Lower lobe of right lung (tissue), 2 donors: ENCODE measurements at regions not wholly inside any gene's neighbourhood (a gene's known extent, or its start where the extent isn't known, plus 50 kb on each side); places are given as distances from the start of the nearest gene placed in this dataset.

Source experiments
- ATAC-seq, 2 donors: fragments of 200-7000 bp; cut with Tn5 transposase; one replicate each; pipeline ENCODE4 v1.9.1; 2020 to 2022; ENCODE audit warnings: mild to moderate bottlenecking in 2 of 2, moderate library complexity in 2 of 2
- DNase-seq: peaks from one replicate; pipeline ENCODE4 v3.0.0-alpha.2; 2020
- H3K27ac ChIP-seq: fragments of 200-600 bp; one replicate; pipeline ENCODE4 v1.8.0; 2022
- H3K27me3 ChIP-seq: fragments of 200-600 bp; one replicate; pipeline ENCODE4 v1.8.0; 2022; ENCODE audit warnings: low read depth
- H3K36me3 ChIP-seq: fragments of 200-600 bp; one replicate; pipeline ENCODE4 v1.8.0; 2022; ENCODE audit warnings: mild to moderate bottlenecking
- H3K4me1 ChIP-seq: fragments of 200-600 bp; one replicate; pipeline ENCODE4 v1.8.0; 2022
- H3K4me3 ChIP-seq: fragments of 200-600 bp; one replicate; pipeline ENCODE4 v1.8.0; 2022; ENCODE audit warnings: mild to moderate bottlenecking
- H3K9me3 ChIP-seq: fragments of 200-600 bp; one replicate; pipeline ENCODE4 v1.8.0; 2022
- intact Hi-C: fragments of 100-400 bp; cut with DNase I; formaldehyde crosslinking; loops from one replicate; pipeline ENCODE4 v1.11.0; 2022
- TF ChIP-seq, protein P1 (sequence below): fragments of 200-600 bp; IDR thresholded peaks from one replicate; pipeline ENCODE4 v1.8.0; 2022; ENCODE audit warnings: antibody characterized with exemption, mild to moderate bottlenecking
- donor health status: DM: no; HTN: yes; CAD: no; lungs with severe emphysema.

DNA sequence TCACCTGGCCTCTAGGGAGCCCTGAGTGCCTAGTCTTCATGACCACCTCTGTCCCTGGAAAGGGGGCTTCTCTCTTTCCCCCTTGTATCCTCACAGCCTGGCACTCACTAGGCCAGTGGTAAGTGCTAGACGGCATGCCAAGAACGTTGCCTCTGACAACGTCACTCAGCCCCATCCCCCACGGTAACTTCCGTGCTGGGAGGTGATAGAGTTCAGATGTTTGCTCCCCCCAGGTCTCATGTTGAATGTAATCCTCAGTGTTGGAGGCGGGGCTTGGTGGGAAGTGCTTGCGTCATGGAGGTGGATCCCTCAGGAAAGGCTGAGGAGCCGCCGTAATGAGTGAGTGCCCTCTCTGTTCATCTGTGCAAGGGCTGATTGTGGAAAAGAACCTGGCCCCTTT, 343.3 kb upstream of the MKI67 start:
- TF ChIP-seq, protein P1, sequence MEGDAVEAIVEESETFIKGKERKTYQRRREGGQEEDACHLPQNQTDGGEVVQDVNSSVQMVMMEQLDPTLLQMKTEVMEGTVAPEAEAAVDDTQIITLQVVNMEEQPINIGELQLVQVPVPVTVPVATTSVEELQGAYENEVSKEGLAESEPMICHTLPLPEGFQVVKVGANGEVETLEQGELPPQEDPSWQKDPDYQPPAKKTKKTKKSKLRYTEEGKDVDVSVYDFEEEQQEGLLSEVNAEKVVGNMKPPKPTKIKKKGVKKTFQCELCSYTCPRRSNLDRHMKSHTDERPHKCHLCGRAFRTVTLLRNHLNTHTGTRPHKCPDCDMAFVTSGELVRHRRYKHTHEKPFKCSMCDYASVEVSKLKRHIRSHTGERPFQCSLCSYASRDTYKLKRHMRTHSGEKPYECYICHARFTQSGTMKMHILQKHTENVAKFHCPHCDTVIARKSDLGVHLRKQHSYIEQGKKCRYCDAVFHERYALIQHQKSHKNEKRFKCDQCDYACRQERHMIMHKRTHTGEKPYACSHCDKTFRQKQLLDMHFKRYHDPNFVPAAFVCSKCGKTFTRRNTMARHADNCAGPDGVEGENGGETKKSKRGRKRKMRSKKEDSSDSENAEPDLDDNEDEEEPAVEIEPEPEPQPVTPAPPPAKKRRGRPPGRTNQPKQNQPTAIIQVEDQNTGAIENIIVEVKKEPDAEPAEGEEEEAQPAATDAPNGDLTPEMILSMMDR = no peak
- no peak for ATAC-seq

DNA sequence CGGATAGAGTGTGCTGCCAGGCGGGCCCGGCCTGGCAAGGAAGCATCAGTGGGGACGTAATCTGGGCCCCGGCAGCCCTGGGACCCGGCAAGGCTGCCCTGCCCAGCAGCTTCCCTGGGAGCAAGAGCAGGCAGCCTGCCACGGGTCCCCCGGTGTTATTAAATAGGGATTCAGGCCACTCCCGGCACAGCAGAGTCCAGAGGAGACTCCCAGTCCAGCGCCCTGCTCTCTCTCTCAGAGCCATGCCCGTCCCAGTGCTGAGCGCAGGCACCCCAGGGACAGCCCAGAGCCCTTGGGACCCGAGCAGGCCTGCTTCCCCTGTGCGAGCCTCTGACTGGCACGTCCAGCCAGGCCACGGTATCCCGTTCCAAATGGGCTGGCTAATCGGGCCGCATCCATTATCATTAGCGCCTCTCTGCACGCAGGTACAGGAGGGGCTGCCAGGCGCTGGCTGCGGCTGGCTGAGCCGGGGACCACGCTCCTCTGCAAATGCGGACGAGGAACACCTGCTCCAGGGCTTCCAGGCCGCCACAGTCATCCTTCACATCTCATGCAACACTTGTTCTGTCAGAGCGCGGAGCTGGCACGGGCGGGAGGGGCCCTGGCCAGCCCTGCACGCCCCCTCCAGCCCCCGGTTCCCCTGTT, 344.2 kb upstream of the MKI67 start:
- H3K27me3 ChIP-seq = no peaks in the 10 kb centered on the region
- no peak overlapping the region for H3K27ac ChIP-seq
- H3K4me3 ChIP-seq = no peak overlapping the region
- TF ChIP-seq, protein P1 = no peak
- H3K36me3 ChIP-seq = no peaks in the 10 kb centered on the region
- ATAC-seq = no peak
- no peaks in the 10 kb centered on the region for H3K4me1 ChIP-seq
- DNase-seq = no peak
- H3K9me3 ChIP-seq = no peaks in the 10 kb centered on the region
- intact Hi-C loops = no loop called here

More for the DNA sequence above, 343.3 kb upstream of the MKI67 start:
- no peaks in the 10 kb centered on the region for H3K4me1 ChIP-seq
- no peaks in the 10 kb centered on the region for H3K27me3 ChIP-seq
- intact Hi-C loops = no loop called here
- no peaks in the 10 kb centered on the region for H3K36me3 ChIP-seq
- DNase-seq = no peak
- H3K27ac ChIP-seq = no peak overlapping the region
- H3K9me3 ChIP-seq = no peaks in the 10 kb centered on the region
- H3K4me3 ChIP-seq = no peak overlapping the region

DNA sequence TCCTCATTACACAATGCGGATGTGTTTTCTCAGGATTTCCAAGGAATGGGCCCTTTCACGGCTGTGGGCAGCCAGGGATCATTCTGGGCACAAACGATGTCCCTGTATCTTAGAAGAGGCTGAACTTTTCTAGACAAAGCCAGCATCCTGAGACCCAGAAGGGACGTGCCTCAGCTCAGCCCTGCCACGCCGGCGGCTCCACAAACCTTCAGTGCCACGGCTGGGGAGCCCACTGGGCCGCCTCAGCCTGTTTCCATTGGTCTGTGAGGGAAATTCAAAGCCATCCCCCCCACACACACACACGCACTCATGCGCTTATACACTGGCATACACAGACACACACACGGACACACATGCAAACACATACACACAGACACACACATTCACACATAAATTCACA, 344.9 kb upstream of the MKI67 start:
- Histone ChIP-seq H3K9me3 (no peaks in the 10 kb centered on the region), H3K27me3 (no peaks in the 10 kb centered on the region), H3K4me3 (no peak overlapping the region), H3K27ac (no peak overlapping the region), H3K36me3 (no peaks in the 10 kb centered on the region), H3K4me1 (no peaks in the 10 kb centered on the region)
- intact Hi-C loops = no loop called here
- DNase-seq (no peak), ATAC-seq (no peak)
- TF ChIP-seq, protein P1 = no peak

DNA sequence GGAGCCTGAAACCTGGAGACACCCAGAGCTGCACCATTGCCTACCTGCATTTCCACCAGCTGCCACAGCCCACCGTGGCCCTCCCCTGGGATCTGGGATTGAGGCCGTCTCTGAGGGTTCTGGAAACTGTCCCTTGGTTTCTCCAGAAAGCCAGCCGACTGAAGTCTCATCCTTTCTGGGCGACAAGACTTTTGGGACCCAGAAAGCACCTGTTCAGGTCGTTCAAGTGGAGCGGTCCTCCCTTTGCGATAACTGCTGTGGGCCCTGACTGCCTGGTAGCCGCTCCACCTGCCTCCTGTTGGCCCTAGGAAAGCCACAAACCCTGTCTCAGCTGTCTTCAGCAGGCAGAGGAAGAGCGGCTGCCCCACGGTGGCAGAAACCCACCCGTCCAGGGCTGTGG, 346.0 kb upstream of the MKI67 start:
- intact Hi-C loops = no loop called here
- Histone ChIP-seq H3K27ac (no peak overlapping the region), H3K9me3 (no peaks in the 10 kb centered on the region), H3K27me3 (peaks cover under 1% of the 10 kb centered on the region), H3K36me3 (no peaks in the 10 kb centered on the region), H3K4me3 (no peak overlapping the region), H3K4me1 (no peaks in the 10 kb centered on the region)
- DNase-seq (no peak), ATAC-seq (no peak)
- TF ChIP-seq, protein P1 = no peak

DNA sequence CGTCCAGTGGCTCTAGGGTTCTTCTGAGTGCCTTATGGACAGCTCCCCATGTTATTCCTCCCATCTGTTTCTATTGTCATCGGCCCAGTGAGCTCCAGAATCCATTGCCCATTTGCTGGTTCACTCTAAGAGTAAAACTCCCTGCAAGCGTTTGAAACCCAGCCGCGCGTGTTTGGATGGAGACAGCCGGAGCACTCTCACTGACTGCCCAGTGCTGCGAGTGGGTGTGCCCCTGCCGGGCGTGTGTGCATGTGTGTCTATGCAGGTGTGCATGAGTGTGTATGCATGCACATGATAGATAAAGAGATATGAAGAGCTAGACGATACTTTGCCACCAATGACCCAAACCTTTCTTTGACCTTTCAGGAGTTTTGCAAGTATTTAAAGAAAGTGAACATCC, 347.2 kb upstream of the MKI67 start:
- intact Hi-C loops = no loop called here
- no peaks in the 10 kb centered on the region for H3K9me3 ChIP-seq
- H3K4me1 ChIP-seq = no peaks in the 10 kb centered on the region
- no peak overlapping the region for H3K4me3 ChIP-seq
- TF ChIP-seq, protein P1 = no peak
- DNase-seq (no peak), ATAC-seq (no peak)
- H3K36me3 ChIP-seq = no peaks in the 10 kb centered on the region
- peaks cover 5% of the 10 kb centered on the region for H3K27me3 ChIP-seq
- no peak overlapping the region for H3K27ac ChIP-seq
